Keratinocyte (primary cell): ENCODE measurements at regions not wholly inside any gene's neighbourhood (a gene's known extent, or its start where the extent isn't known, plus 50 kb on each side); places are given as distances from the start of the nearest gene placed in this dataset.

ENCODE experiments used
- EZH2 ChIP-seq: IDR thresholded peaks from one replicate; pipeline ENCODE4 v1.6.1; 2012; ENCODE audit warnings: inconsistent platforms, mild to moderate bottlenecking, low read length, moderate library complexity
- TF ChIP-seq, protein P1 (sequence below), 3 experiments: IDR thresholded peaks in 1 of 3; conservative IDR thresholded peaks in 1 of 3; optimal IDR thresholded peaks in 1 of 3; 2 replicates in 2 of 3; 3 replicates in 1 of 3; pipeline versions ENCODE3 to v1.5.1; 2011; ENCODE audit warnings: low read length in 3 of 3, mild to moderate bottlenecking in 3 of 3, moderate library complexity in 2 of 3, control low read depth in 1 of 3, inconsistent platforms in 1 of 3; ENCODE audit not compliant: insufficient read depth in 2 of 3; ENCODE audit errors: extremely low read depth in 1 of 3

DNA sequence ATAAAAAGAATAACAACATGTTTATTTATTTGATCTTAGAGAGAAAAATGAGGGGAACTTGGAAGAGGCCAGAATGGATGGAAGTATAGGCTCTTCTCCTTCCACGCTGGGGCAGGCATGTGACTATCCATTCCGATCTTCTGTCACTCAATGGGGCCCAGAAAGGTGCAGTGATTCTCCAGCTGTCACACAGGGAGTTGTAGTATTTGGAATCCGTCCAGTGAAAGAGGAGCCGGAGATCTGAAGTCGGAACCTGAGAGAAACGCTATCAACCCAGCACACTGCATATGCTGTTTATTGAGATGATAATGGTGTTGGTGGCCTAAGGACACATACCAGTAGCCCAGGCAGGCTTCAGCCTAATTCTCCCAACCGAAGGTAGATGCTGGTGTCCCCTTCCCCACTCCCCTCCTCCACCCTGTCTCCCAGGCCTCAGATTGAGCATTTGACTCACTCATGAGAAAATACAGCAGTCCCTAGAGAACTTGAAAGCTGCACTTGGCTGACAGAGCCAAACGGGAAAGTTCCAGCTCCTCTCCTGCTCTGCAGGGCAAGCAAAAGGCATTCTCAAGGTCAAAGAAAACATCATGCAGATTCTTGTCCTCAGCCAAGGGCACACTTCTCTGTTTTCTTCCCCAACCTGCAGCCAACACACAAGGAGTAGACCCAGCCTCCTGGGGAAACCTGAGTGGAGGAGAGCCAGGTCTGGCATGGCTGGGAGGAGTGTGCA, 100.4 kb downstream of the IRF2BPL start:
- TF ChIP-seq, protein P1, sequence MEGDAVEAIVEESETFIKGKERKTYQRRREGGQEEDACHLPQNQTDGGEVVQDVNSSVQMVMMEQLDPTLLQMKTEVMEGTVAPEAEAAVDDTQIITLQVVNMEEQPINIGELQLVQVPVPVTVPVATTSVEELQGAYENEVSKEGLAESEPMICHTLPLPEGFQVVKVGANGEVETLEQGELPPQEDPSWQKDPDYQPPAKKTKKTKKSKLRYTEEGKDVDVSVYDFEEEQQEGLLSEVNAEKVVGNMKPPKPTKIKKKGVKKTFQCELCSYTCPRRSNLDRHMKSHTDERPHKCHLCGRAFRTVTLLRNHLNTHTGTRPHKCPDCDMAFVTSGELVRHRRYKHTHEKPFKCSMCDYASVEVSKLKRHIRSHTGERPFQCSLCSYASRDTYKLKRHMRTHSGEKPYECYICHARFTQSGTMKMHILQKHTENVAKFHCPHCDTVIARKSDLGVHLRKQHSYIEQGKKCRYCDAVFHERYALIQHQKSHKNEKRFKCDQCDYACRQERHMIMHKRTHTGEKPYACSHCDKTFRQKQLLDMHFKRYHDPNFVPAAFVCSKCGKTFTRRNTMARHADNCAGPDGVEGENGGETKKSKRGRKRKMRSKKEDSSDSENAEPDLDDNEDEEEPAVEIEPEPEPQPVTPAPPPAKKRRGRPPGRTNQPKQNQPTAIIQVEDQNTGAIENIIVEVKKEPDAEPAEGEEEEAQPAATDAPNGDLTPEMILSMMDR (optimal IDR thresholded peaks at IDR 0.05 in 1 of 3, IDR thresholded peaks at IDR 0.05 in 1 of 3, conservative IDR thresholded peaks at IDR 0.05 in 1 of 3; ENCODE audit: extremely low read depth in 1 of 3, insufficient read depth in 2 of 3, low read length in 3 of 3) = no peak
- TF ChIP-seq EZH2 = no peak
